B cell (primary cell): ENCODE measurements at regions not wholly inside any gene's neighbourhood (a gene's known extent, or its start where the extent isn't known, plus 50 kb on each side); places are given as distances from the start of the nearest gene placed in this dataset.

Experiments
- ATAC-seq: fragments of 200-7000 bp; cut with Tn5 transposase; one replicate; pipeline ENCODE4 v1.10.0; 2021; ENCODE audit warnings: low read depth, mild to moderate bottlenecking, moderate number of reproducible peaks, moderate library complexity
- CTCF ChIA-PET: fragments of 350-600 bp; sonication (Branson Sonifier 250); formaldehyde crosslinking; loops from one replicate; lab custom pipeline; 2021; ENCODE audit warnings: antibody characterized with exemption, inconsistent platforms; lab: Charles Lee
- POLR2A ChIA-PET: fragments of 350-600 bp; sonication (Branson Sonifier 250); formaldehyde crosslinking; loops from one replicate; lab custom pipeline; 2021; ENCODE audit warnings: antibody characterized with exemption; lab: Charles Lee
- DNase-seq: peaks from one replicate; pipeline ENCODE4 v3.0.0; 2013
- H2AFZ ChIP-seq: 2 replicates; pipeline ENCODE4 v1.6.1; 2012; ENCODE audit warnings: mild to moderate bottlenecking, low read depth, low read length; ENCODE audit not compliant: insufficient read depth, poor library complexity, severe bottlenecking
- H3K27ac ChIP-seq, 2 donors: 1 replicate in 1 of 2; 2 replicates in 1 of 2; pipeline ENCODE4 v1.5.1; 2012 to 2013; ENCODE audit warnings: low read length in 2 of 2, mild to moderate bottlenecking in 2 of 2, moderate library complexity in 1 of 2
- H3K27me3 ChIP-seq, 4 experiments: fragments of 200-600 bp in 1 of 4; sonication (generic) in 1 of 4; replicated peaks in 1 of 4; 1 replicate in 2 of 4; 2 replicates in 2 of 4; pipeline versions ENCODE4 v1.6.1 to v1.7.0; 2013 to 2016; ENCODE audit warnings: low read length in 3 of 4, mild to moderate bottlenecking in 2 of 4, mixed read lengths in 1 of 4, moderate library complexity in 1 of 4; ENCODE audit not compliant: insufficient read depth in 4 of 4, control insufficient read depth in 3 of 4; ENCODE audit errors: control extremely low read depth in 1 of 4
- H3K36me3 ChIP-seq, 2 experiments: replicated peaks in 1 of 2; 1 replicate in 1 of 2; 2 replicates in 1 of 2; pipeline versions ENCODE4 v1.6.1 to v1.7.1; 2013; ENCODE audit warnings: low read length in 1 of 2; ENCODE audit not compliant: insufficient read depth in 2 of 2, control insufficient read depth in 1 of 2; ENCODE audit errors: control extremely low read depth in 1 of 2, extremely low read depth in 1 of 2
- H3K4me1 ChIP-seq, 2 donors: fragments of 200-600 bp in 1 of 2; sonication (generic) in 1 of 2; 1 replicate in 1 of 2; 2 replicates in 1 of 2; pipeline versions ENCODE4 v1.5.1 to v1.6.1; 2013 to 2017; ENCODE audit warnings: low read length in 2 of 2; ENCODE audit not compliant: control insufficient read depth in 2 of 2, insufficient read depth in 2 of 2
- H3K4me2 ChIP-seq: replicated peaks from 2 replicates; pipeline ENCODE3; 2012; ENCODE audit warnings: mild to moderate bottlenecking, low read depth, low read length; ENCODE audit not compliant: poor library complexity, severe bottlenecking
- H3K4me3 ChIP-seq, 5 experiments: fragments of 200-600 bp in 1 of 5; sonication (generic) in 1 of 5; 1 replicate in 3 of 5; 2 replicates in 2 of 5; pipeline versions ENCODE4 v1.5.1 to v1.7.0; 2011 to 2016; ENCODE audit warnings: low read length in 4 of 5, mild to moderate bottlenecking in 4 of 5, low read depth in 2 of 5, control low read depth in 1 of 5, moderate library complexity in 1 of 5; ENCODE audit not compliant: insufficient read depth in 1 of 5; ENCODE audit errors: control extremely low read depth in 1 of 5, extremely low read depth in 1 of 5
- H3K79me2 ChIP-seq: fragments of 200-600 bp; sonication (generic); one replicate; pipeline ENCODE4 v1.6.0; 2016; ENCODE audit warnings: low read length; ENCODE audit not compliant: control insufficient read depth, insufficient read depth
- H3K9ac ChIP-seq: fragments of 200-600 bp; sonication (generic); 2 replicates; pipeline ENCODE4 v1.6.1; 2017; ENCODE audit warnings: mild to moderate bottlenecking, low read length, moderate library complexity
- H3K9me3 ChIP-seq, 3 donors: one replicate each; pipeline versions ENCODE4 v1.6.1 to v1.7.1; 2013; ENCODE audit warnings: low read length in 2 of 3; ENCODE audit not compliant: control insufficient read depth in 2 of 3, insufficient read depth in 1 of 3; ENCODE audit errors: control extremely low read depth in 1 of 3
- H4K20me1 ChIP-seq: 2 replicates; pipeline ENCODE4 v1.6.0; 2012; ENCODE audit warnings: mild to moderate bottlenecking, low read length; ENCODE audit not compliant: insufficient read depth, control insufficient read depth, poor library complexity, severe bottlenecking
- H3K27ac Mint-ChIP-seq: one replicate; pipeline ENCODE4 v1.8.0; 2021; ENCODE audit warnings: mixed read lengths
- H3K27me3 Mint-ChIP-seq: one replicate; pipeline ENCODE4 v1.8.0; 2021; ENCODE audit warnings: mixed read lengths
- H3K4me1 Mint-ChIP-seq: one replicate; pipeline ENCODE4 v1.8.0; 2021; ENCODE audit warnings: mixed read lengths
- H3K4me3 Mint-ChIP-seq: one replicate; pipeline ENCODE4 v1.8.0; 2021; ENCODE audit warnings: mixed read lengths
- H3K9me3 Mint-ChIP-seq: one replicate; pipeline ENCODE4 v1.8.0; 2022; ENCODE audit warnings: mixed read lengths; ENCODE audit not compliant: insufficient read depth
- CTCF ChIP-seq: fragments of 200-600 bp; IDR thresholded peaks from one replicate; pipeline ENCODE4 v1.8.0; 2022; ENCODE audit warnings: antibody characterized with exemption, mild to moderate bottlenecking
- EZH2 ChIP-seq: IDR thresholded peaks from 2 replicates; pipeline ENCODE4 v1.6.1; 2012; ENCODE audit warnings: borderline replicate concordance, low read depth, mild to moderate bottlenecking, moderate library complexity, low read length; ENCODE audit not compliant: insufficient read depth, poor library complexity, severe bottlenecking
- WGBS: methylation state at CpG from one replicate; pipeline ENCODE4 v1.1.5; 2013; ENCODE audit warnings: missing lambda C conversion rate; ENCODE audit not compliant: insufficient coverage; 5-methylcytosine and 5-hydroxymethylcytosine counted together
- intact Hi-C: fragments of 100-400 bp; cut with micrococcal nuclease; formaldehyde crosslinking; loops from one replicate; pipeline ENCODE4 v1.10.0; 2022

GRCh38 chr2:128617661-128618060 lies 299.0 kb upstream of the HS6ST1 start:
- ATAC-seq (no peak), DNase-seq (no peak)
- Histone ChIP-seq H3K4me3 (no peak overlapping the region), H3K27me3 (no peaks in the 10 kb centered on the region), H3K79me2 (no peaks in the 10 kb centered on the region), H3K4me2 (no peak overlapping the region), H3K9ac (no peak overlapping the region), H4K20me1 (no peaks in the 10 kb centered on the region), H3K36me3 (no peaks in the 10 kb centered on the region), H2AFZ (no peak overlapping the region), H3K4me1 (no peaks in the 10 kb centered on the region), H3K27ac (no peak overlapping the region), H3K9me3 (no peaks in the 10 kb centered on the region)
- no peaks in the 10 kb centered on the region for H3K4me1 Mint-ChIP-seq
- H3K9me3 Mint-ChIP-seq = no peaks in the 10 kb centered on the region
- TF ChIP-seq EZH2 = no peak
- no peak for TF ChIP-seq CTCF
- H3K27ac Mint-ChIP-seq = no peak overlapping the region
- 95% methylated on average over 6 of the region's 6 CpGs for WGBS
- ChIA-PET CTCF (no interaction called here), POLR2A (no interaction called here)
- intact Hi-C loops = no loop called here
- no peaks in the 10 kb centered on the region for H3K27me3 Mint-ChIP-seq
- no peak overlapping the region for H3K4me3 Mint-ChIP-seq

- Histone ChIP-seq H4K20me1 (no peaks in the 10 kb centered on the region), H3K4me2 (no peak overlapping the region), H3K9me3 (no peaks in the 10 kb centered on the region), H3K27me3 (no peaks in the 10 kb centered on the region), H3K79me2 (no peaks in the 10 kb centered on the region), H3K36me3 (no peaks in the 10 kb centered on the region), H2AFZ (no peak overlapping the region), H3K4me1 (no peaks in the 10 kb centered on the region), H3K9ac (no peak overlapping the region), H3K4me3 (no peak overlapping the region), H3K27ac (no peak overlapping the region)
- intact Hi-C loops = no loop called here
- no peak for TF ChIP-seq CTCF
- Mint-ChIP-seq H3K27ac (no peak overlapping the region), H3K4me1 (no peaks in the 10 kb centered on the region), H3K4me3 (no peak overlapping the region), H3K27me3 (no peaks in the 10 kb centered on the region), H3K9me3 (no peaks in the 10 kb centered on the region)
- no peak for DNase-seq
- WGBS = 100% methylated on average over 2 of the region's 2 CpGs
- ChIA-PET CTCF (interaction anchor here (0.6 kb wide), 1 partner anchor 68 kb away, joined by 3 read pairs; no protein-coding TSS in a partner anchor), POLR2A (no interaction called here)
- ATAC-seq = no peak
These were observed 300.0 kb upstream of the HS6ST1 start for GRCh38 chr2:128618642-128619041.
